Spleen (tissue), 11 donors: ENCODE measurements at regions not wholly inside any gene's neighbourhood (a gene's known extent, or its start where the extent isn't known, plus 50 kb on each side); places are given as distances from the start of the nearest gene placed in this dataset.

Experiments used
- DNase-seq: peaks from one replicate; pipeline ENCODE4 v3.0.0-alpha.2; 2020
- H3K27ac ChIP-seq, 8 donors: fragments of 200-600 bp; sonication (generic) in 7 of 8; 1 replicate in 4 of 8; 2 replicates in 4 of 8; pipeline versions ENCODE4 v1.5.0 to v1.8.0; 2016 to 2021; ENCODE audit warnings: inconsistent platforms in 4 of 8, mild to moderate bottlenecking in 4 of 8, moderate library complexity in 1 of 8
- H3K27me3 ChIP-seq, 7 donors: fragments of 200-600 bp; sonication (generic) in 6 of 7; replicated peaks in 1 of 7; 1 replicate in 4 of 7; 2 replicates in 3 of 7; pipeline versions ENCODE4 v1.5.0 to v1.8.0; 2016 to 2021; ENCODE audit warnings: inconsistent platforms in 3 of 7, mild to moderate bottlenecking in 1 of 7
- H3K36me3 ChIP-seq, 6 donors: fragments of 200-600 bp; sonication (generic) in 5 of 6; 1 replicate in 4 of 6; 2 replicates in 2 of 6; pipeline versions ENCODE4 v1.5.0 to v1.8.0; 2016 to 2021; ENCODE audit warnings: inconsistent platforms in 2 of 6
- H3K4me1 ChIP-seq, 6 donors: fragments of 200-600 bp; sonication (generic) in 5 of 6; 1 replicate in 3 of 6; 2 replicates in 3 of 6; pipeline versions ENCODE4 v1.5.0 to v1.8.0; 2016 to 2021; ENCODE audit warnings: inconsistent platforms in 3 of 6
- H3K4me3 ChIP-seq, 8 donors: fragments of 200-600 bp; sonication (generic) in 7 of 8; 1 replicate in 4 of 8; 2 replicates in 4 of 8; pipeline versions ENCODE4 v1.5.0 to v1.8.0; 2016 to 2021; ENCODE audit warnings: inconsistent platforms in 4 of 8, mild to moderate bottlenecking in 4 of 8, moderate library complexity in 2 of 8
- H3K9me3 ChIP-seq, 8 donors: fragments of 200-600 bp; sonication (generic) in 7 of 8; 1 replicate in 4 of 8; 2 replicates in 4 of 8; pipeline versions ENCODE4 v1.5.0 to v1.8.0; 2016 to 2021; ENCODE audit warnings: inconsistent platforms in 4 of 8
- POLR2A ChIP-seq, 3 donors: fragments of 450-650 bp; IDR thresholded peaks; one replicate each; pipeline ENCODE4 v1.5.1; 2017; ENCODE audit warnings: antibody characterized with exemption in 3 of 3, mild to moderate bottlenecking in 1 of 3
- POLR2AphosphoS5 ChIP-seq, 3 donors: sonication (generic); formaldehyde crosslinking; IDR thresholded peaks; one replicate each; pipeline ENCODE4 v1.5.1; 2017; ENCODE audit warnings: antibody characterized with exemption in 3 of 3
- WGBS, 5 donors: extraction: QIAGEN DNeasy Blood & Tissue Kit in 3 of 5; methylation state at CpG; one replicate each; pipeline versions ENCODE4 v1.1.5 to v1.1.7; 2013 to 2018; 5-methylcytosine and 5-hydroxymethylcytosine counted together
- intact Hi-C: fragments of 100-400 bp; cut with DNase I; formaldehyde crosslinking; loops from one replicate; pipeline ENCODE4 v1.15.0; 2023; ENCODE audit warnings: low total_unique reads
- TF ChIP-seq, protein P1 (sequence below), 11 experiments: fragments of 200-600 bp in 7 of 11; fragments of 450-650 bp in 4 of 11; sonication (generic) in 4 of 11; IDR thresholded peaks in 8 of 11; conservative IDR thresholded peaks in 3 of 11; 1 replicate in 7 of 11; 2 replicates in 4 of 11; pipeline versions ENCODE4 v1.4.0 to v1.8.0; 2016 to 2021; ENCODE audit warnings: antibody characterized with exemption in 11 of 11, inconsistent platforms in 4 of 11, mild to moderate bottlenecking in 1 of 11
- donor health status: healthy with polysubstance abuse.
- donor health status: DM: no; HTN: no; CAD: no; lungs with moderate emphysema.
- donor health status: DM: no; HTN: no; CAD: no.
- donor health status: Bipolar disorder and iron deficiency.
- donor health status: healthy.
- donor health status: DM: no; HTN: no; CAD: no.
- donor health status: DM: yes; HTN: yes; CAD: no.

DNA sequence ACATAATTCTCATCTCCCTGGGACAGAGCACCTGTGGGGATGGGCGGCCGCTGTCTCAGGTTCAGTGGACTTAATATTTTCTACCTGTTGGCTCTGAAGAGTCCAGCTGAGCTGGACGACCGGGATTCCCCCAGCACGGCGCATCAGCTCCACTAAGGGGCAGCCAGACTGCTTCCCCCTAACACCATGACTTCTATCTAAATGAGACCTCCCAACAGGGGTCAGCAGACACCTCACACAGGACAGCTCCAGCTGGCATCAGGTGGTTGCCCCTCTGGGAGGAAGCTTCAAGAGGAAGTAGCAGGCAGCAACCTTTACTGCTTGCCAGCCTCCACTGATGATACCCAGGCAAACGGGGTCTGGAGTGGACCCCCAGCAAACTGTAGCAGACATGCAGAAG, 226.0 kb upstream of the DSEL start:
- Histone ChIP-seq H3K27ac (no peak overlapping the region), H3K36me3 (no peaks in the 10 kb centered on the region), H3K4me1 (no peaks in the 10 kb centered on the region), H3K4me3 (no peak overlapping the region), H3K9me3 (peaks cover 0 to 57% (median 31%) of the 10 kb centered on the region in 8 donors), H3K27me3 (no peaks in the 10 kb centered on the region)
- DNase-seq: no peak
- WGBS, 5 donors: 71 to 91% (median 87%) methylated on average over 7 of the region's 7 CpGs
- intact Hi-C loops: no loop called here
- TF ChIP-seq POLR2A (IDR thresholded peaks at IDR 0.05): no peak

DNA sequence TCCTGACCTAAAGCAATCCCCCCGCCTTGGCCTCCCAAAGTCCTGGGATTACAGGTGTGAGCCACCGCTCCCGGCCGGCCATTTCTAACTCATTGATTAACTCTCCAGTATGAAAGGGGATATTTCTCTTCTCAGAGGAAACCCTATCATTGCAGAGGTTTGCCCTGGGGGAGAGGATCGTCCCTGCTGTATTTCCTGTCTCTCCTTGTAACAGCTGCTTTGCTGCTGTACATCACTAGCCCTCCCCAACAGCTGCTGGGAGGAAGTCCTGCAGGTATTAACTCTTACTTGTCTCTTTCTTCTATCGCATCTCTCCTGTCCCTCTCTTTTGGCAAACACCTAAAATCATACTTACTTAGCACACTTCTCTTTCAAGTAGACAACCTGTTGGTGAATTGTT, 219.0 kb upstream of the DSEL start:
- no peaks in the 10 kb centered on the region for H3K4me1 ChIP-seq
- no peak overlapping the region for H3K4me3 ChIP-seq
- DNase-seq: no peak
- no peaks in the 10 kb centered on the region for H3K27me3 ChIP-seq
- intact Hi-C loops: no loop called here
- no peak overlapping the region for H3K27ac ChIP-seq
- H3K9me3 ChIP-seq: no peaks in the 10 kb centered on the region
- TF ChIP-seq, protein P1, sequence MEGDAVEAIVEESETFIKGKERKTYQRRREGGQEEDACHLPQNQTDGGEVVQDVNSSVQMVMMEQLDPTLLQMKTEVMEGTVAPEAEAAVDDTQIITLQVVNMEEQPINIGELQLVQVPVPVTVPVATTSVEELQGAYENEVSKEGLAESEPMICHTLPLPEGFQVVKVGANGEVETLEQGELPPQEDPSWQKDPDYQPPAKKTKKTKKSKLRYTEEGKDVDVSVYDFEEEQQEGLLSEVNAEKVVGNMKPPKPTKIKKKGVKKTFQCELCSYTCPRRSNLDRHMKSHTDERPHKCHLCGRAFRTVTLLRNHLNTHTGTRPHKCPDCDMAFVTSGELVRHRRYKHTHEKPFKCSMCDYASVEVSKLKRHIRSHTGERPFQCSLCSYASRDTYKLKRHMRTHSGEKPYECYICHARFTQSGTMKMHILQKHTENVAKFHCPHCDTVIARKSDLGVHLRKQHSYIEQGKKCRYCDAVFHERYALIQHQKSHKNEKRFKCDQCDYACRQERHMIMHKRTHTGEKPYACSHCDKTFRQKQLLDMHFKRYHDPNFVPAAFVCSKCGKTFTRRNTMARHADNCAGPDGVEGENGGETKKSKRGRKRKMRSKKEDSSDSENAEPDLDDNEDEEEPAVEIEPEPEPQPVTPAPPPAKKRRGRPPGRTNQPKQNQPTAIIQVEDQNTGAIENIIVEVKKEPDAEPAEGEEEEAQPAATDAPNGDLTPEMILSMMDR (IDR thresholded peaks at IDR 0.05 in 8 of 11, conservative IDR thresholded peaks at IDR 0.05 in 3 of 11): no peak
- TF ChIP-seq POLR2AphosphoS5 (IDR thresholded peaks at IDR 0.05): no peak
- no peak for TF ChIP-seq POLR2A (IDR thresholded peaks at IDR 0.05)
- no peaks in the 10 kb centered on the region for H3K36me3 ChIP-seq
- 67 to 81% (median 72%) methylated on average over 6 of the region's 6 CpGs for WGBS, 5 donors

DNA sequence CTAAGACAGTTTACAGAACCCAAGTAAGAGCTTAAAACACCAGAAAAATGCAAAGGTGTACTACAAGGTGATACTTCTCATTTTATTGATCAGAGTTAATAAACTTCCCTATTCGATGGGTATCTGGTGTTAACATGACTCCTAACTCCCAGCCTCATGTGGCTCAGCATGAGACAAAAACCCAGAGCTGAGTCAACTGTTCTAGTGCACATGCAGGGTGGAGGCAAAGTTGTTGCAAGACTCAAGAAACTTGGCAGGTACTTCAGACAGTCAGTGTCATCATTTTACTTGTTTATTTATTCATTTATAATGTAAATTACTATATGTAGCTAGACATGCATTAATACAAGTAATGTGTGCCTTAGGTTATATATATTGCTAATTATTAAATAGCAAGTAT, 216.6 kb upstream of the DSEL start:
- no peak overlapping the region for H3K27ac ChIP-seq
- TF ChIP-seq POLR2A (IDR thresholded peaks at IDR 0.05) (no peak), POLR2AphosphoS5 (IDR thresholded peaks at IDR 0.05) (no peak)
- TF ChIP-seq, protein P1 (IDR thresholded peaks at IDR 0.05 in 8 of 11, conservative IDR thresholded peaks at IDR 0.05 in 3 of 11): no peak
- H3K4me1 ChIP-seq: no peaks in the 10 kb centered on the region
- no peak overlapping the region for H3K4me3 ChIP-seq
- no peaks in the 10 kb centered on the region for H3K9me3 ChIP-seq
- DNase-seq: no peak
- intact Hi-C loops: no loop called here
- no peaks in the 10 kb centered on the region for H3K36me3 ChIP-seq
- WGBS, 5 donors: 47 to 60% (median 57%) methylated on average over 1 of the region's 1 CpG
- no peaks in the 10 kb centered on the region for H3K27me3 ChIP-seq

DNA sequence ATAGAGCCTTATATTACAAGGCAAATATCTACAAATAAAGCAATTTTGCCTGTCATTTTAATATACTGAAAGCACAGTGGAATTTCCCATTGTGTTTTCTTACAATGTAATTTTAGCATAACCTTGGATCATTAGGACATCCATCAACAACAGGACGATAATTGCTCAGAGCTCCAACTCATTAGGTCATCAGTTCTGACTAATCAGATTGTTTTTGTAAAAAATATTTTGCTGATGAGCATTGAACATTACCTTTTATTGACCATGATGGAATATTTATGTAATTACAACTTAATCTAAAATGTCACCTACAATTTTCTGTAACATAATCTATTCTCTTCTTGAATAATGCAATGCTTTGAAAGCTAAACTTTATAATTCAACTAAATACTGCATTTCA, 215.3 kb upstream of the DSEL start:
- intact Hi-C loops: no loop called here
- no peaks in the 10 kb centered on the region for H3K27me3 ChIP-seq
- TF ChIP-seq, protein P1 (IDR thresholded peaks at IDR 0.05 in 8 of 11, conservative IDR thresholded peaks at IDR 0.05 in 3 of 11): no peak
- TF ChIP-seq POLR2A (IDR thresholded peaks at IDR 0.05) (no peak), POLR2AphosphoS5 (IDR thresholded peaks at IDR 0.05) (no peak)
- no peaks in the 10 kb centered on the region for H3K9me3 ChIP-seq
- no peaks in the 10 kb centered on the region for H3K4me1 ChIP-seq
- no peak for DNase-seq
- H3K36me3 ChIP-seq: no peaks in the 10 kb centered on the region
- no peak overlapping the region for H3K27ac ChIP-seq
- no peak overlapping the region for H3K4me3 ChIP-seq
- 46 to 70% (median 64%) methylated on average over 1 of the region's 1 CpG for WGBS, 5 donors

DNA sequence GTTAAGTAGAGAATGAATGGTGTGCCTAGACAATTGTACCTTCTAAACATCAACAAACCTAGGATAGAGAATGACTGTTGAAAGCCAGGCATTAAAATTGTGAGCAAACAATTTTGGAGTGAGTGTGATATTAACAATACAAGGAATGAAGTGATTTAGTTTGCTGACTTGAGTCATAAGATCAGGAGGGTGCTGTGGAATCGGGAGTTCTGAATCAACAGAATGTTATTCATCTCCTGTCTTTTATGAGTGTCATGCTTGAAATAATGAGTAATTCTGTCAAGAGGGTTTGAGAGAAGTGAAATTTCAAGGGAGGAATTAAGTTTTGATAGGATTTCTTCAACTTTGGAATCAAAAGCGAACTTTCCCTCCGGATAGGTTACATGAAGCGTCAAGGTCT, 214.4 kb upstream of the DSEL start:
- Histone ChIP-seq H3K27me3 (no peaks in the 10 kb centered on the region), H3K36me3 (no peaks in the 10 kb centered on the region), H3K27ac (no peak overlapping the region), H3K9me3 (peaks cover 0 to 8% (median 0%) of the 10 kb centered on the region in 8 donors), H3K4me3 (no peak overlapping the region), H3K4me1 (no peaks in the 10 kb centered on the region)
- DNase-seq: no peak
- no peak for TF ChIP-seq POLR2A (IDR thresholded peaks at IDR 0.05)
- no peak for TF ChIP-seq POLR2AphosphoS5 (IDR thresholded peaks at IDR 0.05)
- TF ChIP-seq, protein P1 (IDR thresholded peaks at IDR 0.05 in 8 of 11, conservative IDR thresholded peaks at IDR 0.05 in 3 of 11): no peak
- 91 to 99% (median 95%) methylated on average over 4 of the region's 4 CpGs for WGBS, 5 donors
- intact Hi-C loops: no loop called here
